ENCODE measurements at regions not wholly inside any gene's neighbourhood (a gene's known extent, or its start where the extent isn't known, plus 50 kb on each side); places are given as distances from the start of the nearest gene placed in this dataset.

- DNase-seq (ENCODE audit: extremely low spot score): no peak
- no peak for TF ChIP-seq SP1 (IDR thresholded peaks at IDR 0.05)
- TF ChIP-seq NFRKB (IDR thresholded peaks at IDR 0.05): no peak
- TF ChIP-seq ARNT (IDR thresholded peaks at IDR 0.05): no peak
- TF ChIP-seq ZNF384 (IDR thresholded peaks at IDR 0.05): no peak
- no peak for TF ChIP-seq FOXA1 (IDR thresholded peaks at IDR 0.05)
- no peak for TF ChIP-seq HDGF (IDR thresholded peaks at IDR 0.05; ENCODE audit: borderline replicate concordance)
- no peak for TF ChIP-seq FOXK2 (IDR thresholded peaks at IDR 0.05)
- TF ChIP-seq PKNOX1 (IDR thresholded peaks at IDR 0.05): no peak
- TF ChIP-seq L3MBTL2 (conservative IDR thresholded peaks at IDR 0.05): no peak
- ChIA-PET POLR2A (no interaction called here), CTCF (no interaction called here)
Measured at GRCh38 chr6:138582573-138582972, 83.3 kb upstream of the NHSL1 start.

- ChIA-PET CTCF (interaction anchor here (1.8 kb wide), 1 partner anchor 179 kb away, joined by 4 read pairs; no protein-coding TSS in a partner anchor), POLR2A (no interaction called here)
- no peak for DNase-seq (ENCODE audit: extremely low spot score)
- TF ChIP-seq ARNT (IDR thresholded peaks at IDR 0.05) (no peak), PKNOX1 (IDR thresholded peaks at IDR 0.05) (no peak), BHLHE40 (IDR thresholded peaks at IDR 0.05; ENCODE audit: borderline replicate concordance) (no peak), FOXK2 (IDR thresholded peaks at IDR 0.05) (no peak), L3MBTL2 (conservative IDR thresholded peaks at IDR 0.05) (no peak), TARDBP (IDR thresholded peaks at IDR 0.05) (no peak), CTBP1 (IDR thresholded peaks at IDR 0.05; ENCODE audit: borderline replicate concordance) (no peak), FOXA1 (IDR thresholded peaks at IDR 0.05) (no peak)
Measured at GRCh38 chr6:138586638-138587037, 87.3 kb upstream of the NHSL1 start.

GRCh38 chr6:138588805-138589434 is 89.6 kb upstream of the NHSL1 start:
- ChIA-PET POLR2A (no interaction called here), CTCF (interaction anchor here (0.7 to 1.3 kb wide), 5 partner anchors 16 to 180 kb away, joined by 3 to 4 read pairs (median 4); no protein-coding TSS in a partner anchor)
- peak; percentile 82 for DNase-seq (ENCODE audit: extremely low spot score)
- TF ChIP-seq FOXM1 (IDR thresholded peaks at IDR 0.05; ENCODE audit: borderline replicate concordance) (no peak), PKNOX1 (IDR thresholded peaks at IDR 0.05) (no peak), ELF4 (IDR thresholded peaks at IDR 0.05) (no peak), CTBP1 (IDR thresholded peaks at IDR 0.05; ENCODE audit: borderline replicate concordance) (no peak), HDGF (IDR thresholded peaks at IDR 0.05; ENCODE audit: borderline replicate concordance) (no peak)

GRCh38 chr6:138590796-138591709 is 91.8 kb upstream of the NHSL1 start:
- peak; percentile 78 for DNase-seq (ENCODE audit: extremely low spot score)
- TF ChIP-seq NFRKB (IDR thresholded peaks at IDR 0.05) (no peak), ELF4 (IDR thresholded peaks at IDR 0.05) (no peak), CTBP1 (IDR thresholded peaks at IDR 0.05; ENCODE audit: borderline replicate concordance) (no peak), ARNT (IDR thresholded peaks at IDR 0.05) (no peak), L3MBTL2 (conservative IDR thresholded peaks at IDR 0.05) (no peak), FOXK2 (IDR thresholded peaks at IDR 0.05) (no peak), LEF1 (IDR thresholded peaks at IDR 0.05; ENCODE audit: borderline replicate concordance) (no peak), SP1 (IDR thresholded peaks at IDR 0.05) (no peak), SUZ12 (IDR thresholded peaks at IDR 0.05) (no peak), FOXA1 (IDR thresholded peaks at IDR 0.05) (no peak), TARDBP (IDR thresholded peaks at IDR 0.05) (no peak), PKNOX1 (IDR thresholded peaks at IDR 0.05) (no peak), FOXM1 (IDR thresholded peaks at IDR 0.05; ENCODE audit: borderline replicate concordance) (no peak), ZNF384 (IDR thresholded peaks at IDR 0.05) (no peak), BHLHE40 (IDR thresholded peaks at IDR 0.05; ENCODE audit: borderline replicate concordance) (no peak)
- CTCF ChIA-PET: interaction anchor here (0.6 to 1.0 kb wide), 4 partner anchors 10 to 773 kb away, joined by 3 to 5 read pairs (median 3); no protein-coding TSS in a partner anchor
- POLR2A ChIA-PET: no interaction called here

DNA sequence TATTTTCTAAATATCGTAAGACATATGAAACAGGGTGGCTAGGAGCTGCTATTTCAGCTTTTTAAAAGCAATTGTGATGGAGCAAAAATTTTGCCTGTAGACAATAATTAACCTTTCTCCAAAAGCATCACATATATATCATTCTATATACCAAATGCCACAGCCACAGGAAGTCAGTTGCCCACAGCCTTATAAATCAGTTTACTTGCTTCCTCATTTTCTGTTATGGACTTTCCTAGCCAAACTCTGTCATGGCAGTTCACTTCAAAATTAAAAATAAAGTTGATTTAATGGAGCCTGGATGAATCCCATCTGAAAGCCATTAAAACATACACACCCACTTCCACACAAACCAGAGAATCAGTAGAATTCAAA is 93.4 kb upstream of the NHSL1 start:
- ChIA-PET POLR2A (interaction anchor here (1.6 kb wide), 1 partner anchor 99 kb away, joined by 3 read pairs; no protein-coding TSS in a partner anchor), CTCF (no interaction called here)
- DNase-seq (ENCODE audit: extremely low spot score): no peak
- TF ChIP-seq HDGF (IDR thresholded peaks at IDR 0.05; ENCODE audit: borderline replicate concordance) (no peak), FOXA1 (IDR thresholded peaks at IDR 0.05) (no peak), CTBP1 (IDR thresholded peaks at IDR 0.05; ENCODE audit: borderline replicate concordance) (no peak), ZNF384 (IDR thresholded peaks at IDR 0.05) (no peak), ELF4 (IDR thresholded peaks at IDR 0.05) (no peak), ARNT (IDR thresholded peaks at IDR 0.05) (no peak), SP1 (IDR thresholded peaks at IDR 0.05) (no peak)
